ENCODE measurements at regions not wholly inside any gene's neighbourhood (a gene's known extent, or its start where the extent isn't known, plus 50 kb on each side); places are given as distances from the start of the nearest gene placed in this dataset.
A peak's percentile ranks its signal among the peaks of the same experiment; 100 is the strongest.

DNA sequence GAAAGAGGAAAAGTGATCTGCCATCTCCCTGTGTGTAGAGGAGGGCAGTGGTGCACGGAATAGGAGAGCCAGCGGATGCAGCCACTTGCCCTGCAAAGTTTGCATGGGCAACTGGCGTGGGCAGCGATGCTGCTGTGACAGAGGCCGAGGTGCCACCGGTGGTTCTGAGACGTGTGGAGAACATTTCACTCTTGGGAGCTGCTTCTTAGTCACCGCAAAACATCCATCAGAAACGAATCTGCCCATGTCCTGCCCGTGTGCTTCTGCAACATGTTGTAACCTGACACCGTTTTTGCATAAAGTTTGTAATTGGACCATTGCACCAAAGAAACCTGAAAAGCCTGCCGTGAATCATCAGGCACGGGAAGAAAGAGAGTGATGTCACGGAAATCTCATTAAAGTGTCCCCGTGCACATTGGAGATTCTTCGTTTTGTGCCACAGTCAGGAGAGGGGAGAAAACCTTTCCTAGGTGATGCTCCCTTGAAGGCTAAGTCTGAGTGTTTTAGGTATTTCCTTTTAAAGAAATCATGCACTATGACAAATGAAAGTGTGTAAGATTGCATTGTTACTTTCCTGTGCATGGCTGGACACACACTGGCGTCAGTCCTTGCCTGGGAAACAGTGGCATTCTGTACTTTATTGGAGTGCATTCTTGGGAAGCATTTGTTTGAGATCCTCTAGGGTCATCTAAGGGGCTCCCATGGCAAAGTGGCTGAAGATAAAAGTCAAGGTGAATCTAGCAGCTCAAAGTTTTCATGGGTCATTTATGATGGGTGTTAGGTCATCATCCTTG lies 302.6 kb downstream of the KLF6 start:
- 17 to 18% methylated on average over 6 to 17 of the region's 17 CpGs for WGBS, 2 donors (ENCODE audit: low coverage in 1 of 2)
- no peaks in the 10 kb centered on the region for H3K9me3 ChIP-seq
- in situ Hi-C loops (cut with MboI; ENCODE audit: low pct_ligation_motif_present in 1 of 4, low pct_unique_long_range_greater_than_20kb in 1 of 4, low sequenced_read_pairs in 3 of 4) = loop anchor here in 1 of 4 donors (10.0 kb wide), 1 partner anchor 292 kb away; no protein-coding TSS in a partner anchor
- intact Hi-C loops (cut with DNase I; ENCODE audit: low total_unique reads) = loop anchor here (10.0 kb wide), 1 partner anchor 292 kb away; no protein-coding TSS in a partner anchor
- DNase-seq = peak; percentile 65
- H3K4me3 ChIP-seq = no peak overlapping the region
- H3K27me3 ChIP-seq = no peaks in the 10 kb centered on the region
- H3K4me1 ChIP-seq = peaks cover 6 to 26% (median 16%) of the 10 kb centered on the region in 4 donors
- TF ChIP-seq POLR2AphosphoS5 (IDR thresholded peaks at IDR 0.05) (peak; percentile 75 to 88 (median 81)), EP300 (IDR thresholded peaks at IDR 0.05; ENCODE audit: low read depth) (peak; percentile 87), POLR2A (IDR thresholded peaks at IDR 0.05) (no peak)
- TF ChIP-seq, protein P1, sequence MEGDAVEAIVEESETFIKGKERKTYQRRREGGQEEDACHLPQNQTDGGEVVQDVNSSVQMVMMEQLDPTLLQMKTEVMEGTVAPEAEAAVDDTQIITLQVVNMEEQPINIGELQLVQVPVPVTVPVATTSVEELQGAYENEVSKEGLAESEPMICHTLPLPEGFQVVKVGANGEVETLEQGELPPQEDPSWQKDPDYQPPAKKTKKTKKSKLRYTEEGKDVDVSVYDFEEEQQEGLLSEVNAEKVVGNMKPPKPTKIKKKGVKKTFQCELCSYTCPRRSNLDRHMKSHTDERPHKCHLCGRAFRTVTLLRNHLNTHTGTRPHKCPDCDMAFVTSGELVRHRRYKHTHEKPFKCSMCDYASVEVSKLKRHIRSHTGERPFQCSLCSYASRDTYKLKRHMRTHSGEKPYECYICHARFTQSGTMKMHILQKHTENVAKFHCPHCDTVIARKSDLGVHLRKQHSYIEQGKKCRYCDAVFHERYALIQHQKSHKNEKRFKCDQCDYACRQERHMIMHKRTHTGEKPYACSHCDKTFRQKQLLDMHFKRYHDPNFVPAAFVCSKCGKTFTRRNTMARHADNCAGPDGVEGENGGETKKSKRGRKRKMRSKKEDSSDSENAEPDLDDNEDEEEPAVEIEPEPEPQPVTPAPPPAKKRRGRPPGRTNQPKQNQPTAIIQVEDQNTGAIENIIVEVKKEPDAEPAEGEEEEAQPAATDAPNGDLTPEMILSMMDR (IDR thresholded peaks at IDR 0.05) = no peak
- H3K36me3 ChIP-seq = no peaks in the 10 kb centered on the region
- peak overlapping the region; percentile 42 to 67 (median 63) for H3K27ac ChIP-seq

DNA sequence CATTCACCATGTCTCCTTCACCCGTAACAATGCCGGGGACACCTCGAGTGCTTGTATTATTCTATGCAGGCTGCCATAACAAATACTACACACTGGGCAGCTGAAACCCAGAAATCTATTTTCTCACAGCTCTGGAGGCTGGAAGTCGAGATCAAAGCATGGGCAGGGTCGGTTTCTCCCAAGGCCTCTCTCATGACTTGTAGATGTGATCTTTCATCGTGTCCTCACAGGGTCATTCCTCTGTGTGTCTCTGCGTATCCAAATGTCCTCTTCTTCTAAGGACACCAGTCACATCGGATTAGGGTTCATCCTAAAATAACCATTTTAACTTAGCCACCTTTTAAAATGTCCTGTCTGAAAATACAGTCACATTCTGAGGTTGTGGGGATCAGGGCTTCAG lies 303.5 kb downstream of the KLF6 start:
- in situ Hi-C loops (cut with MboI; ENCODE audit: low pct_ligation_motif_present in 1 of 4, low pct_unique_long_range_greater_than_20kb in 1 of 4, low sequenced_read_pairs in 3 of 4) (loop anchor here in 1 of 4 donors (10.0 kb wide), 1 partner anchor 293 kb away; no protein-coding TSS in a partner anchor), intact Hi-C loops (cut with DNase I; ENCODE audit: low total_unique reads) (loop anchor here (10.0 kb wide), 1 partner anchor 293 kb away; no protein-coding TSS in a partner anchor)
- Histone ChIP-seq H3K27ac (peak overlapping the region in 1 of 4 donors; percentile 66), H3K36me3 (no peaks in the 10 kb centered on the region), H3K4me1 (peaks cover 6 to 22% (median 16%) of the 10 kb centered on the region in 4 donors), H3K9me3 (no peaks in the 10 kb centered on the region), H3K4me3 (no peak overlapping the region), H3K27me3 (no peaks in the 10 kb centered on the region)
- TF ChIP-seq EP300 (IDR thresholded peaks at IDR 0.05; ENCODE audit: low read depth) (no peak), POLR2A (IDR thresholded peaks at IDR 0.05) (no peak), POLR2AphosphoS5 (IDR thresholded peaks at IDR 0.05) (no peak)
- TF ChIP-seq, protein P1 (IDR thresholded peaks at IDR 0.05) = no peak
- no peak for DNase-seq
- WGBS, 2 donors (ENCODE audit: low coverage in 1 of 2) = 90 to 94% methylated on average over 8 of the region's 8 CpGs

DNA sequence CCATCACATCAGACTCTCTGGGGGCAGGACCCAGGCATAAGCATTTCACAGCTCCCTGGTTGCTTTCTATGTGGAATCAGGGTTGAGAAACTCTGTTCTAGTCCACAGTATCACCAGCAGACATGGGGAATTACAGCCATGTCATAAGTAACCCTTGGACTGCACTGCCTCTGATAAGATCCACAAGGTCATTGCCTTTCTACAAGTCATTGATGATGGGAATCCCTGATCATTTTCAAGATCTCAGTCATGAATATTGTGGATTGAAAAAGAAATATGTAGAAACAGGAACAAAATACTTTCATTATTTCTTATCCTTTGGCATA lies 304.1 kb downstream of the KLF6 start:
- Histone ChIP-seq H3K36me3 (no peaks in the 10 kb centered on the region), H3K27me3 (no peaks in the 10 kb centered on the region), H3K4me1 (peaks cover 6 to 19% (median 15%) of the 10 kb centered on the region in 4 donors), H3K4me3 (no peak overlapping the region), H3K27ac (no peak overlapping the region), H3K9me3 (no peaks in the 10 kb centered on the region)
- TF ChIP-seq POLR2AphosphoS5 (IDR thresholded peaks at IDR 0.05) = no peak
- TF ChIP-seq POLR2A (IDR thresholded peaks at IDR 0.05) = no peak
- in situ Hi-C loops (cut with MboI; ENCODE audit: low pct_ligation_motif_present in 1 of 4, low pct_unique_long_range_greater_than_20kb in 1 of 4, low sequenced_read_pairs in 3 of 4) = loop anchor here in 1 of 4 donors (10.0 kb wide), 1 partner anchor 294 kb away; no protein-coding TSS in a partner anchor
- no peak for DNase-seq
- intact Hi-C loops (cut with DNase I; ENCODE audit: low total_unique reads) = loop anchor here (10.0 kb wide), 1 partner anchor 294 kb away; no protein-coding TSS in a partner anchor

DNA sequence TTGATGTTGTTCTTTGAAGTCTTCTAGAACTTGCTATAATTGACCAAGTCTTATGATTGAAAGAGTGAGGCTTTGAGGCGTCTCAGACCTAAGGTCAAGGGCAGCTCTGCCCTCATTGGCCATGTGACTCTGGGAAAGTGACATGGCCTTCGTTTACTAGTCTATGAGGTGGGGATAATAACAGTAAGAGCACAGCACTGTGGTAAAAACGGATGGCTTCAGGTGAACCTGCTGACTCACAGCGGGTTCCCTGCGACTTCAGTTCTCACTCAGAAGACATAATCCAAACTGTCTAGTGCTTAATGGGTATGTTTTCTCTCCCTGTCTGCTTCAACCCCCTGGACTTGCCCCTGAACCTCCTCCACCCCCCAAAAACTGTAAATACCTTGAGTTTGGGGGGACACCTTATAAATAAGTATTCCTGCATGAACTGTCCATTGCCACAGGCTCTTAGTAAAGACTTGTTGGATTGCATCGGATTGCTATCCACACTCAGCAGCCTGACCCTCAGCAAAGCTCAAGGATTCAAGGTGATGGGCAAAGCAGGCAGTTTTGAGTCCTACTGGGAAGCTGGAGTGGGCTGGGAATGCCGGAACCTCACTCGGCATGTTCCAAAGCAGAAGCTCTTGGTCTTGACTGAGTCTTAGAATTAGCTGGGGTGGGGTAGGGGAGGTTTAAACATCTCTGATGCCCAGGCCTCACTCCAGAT lies 304.6 kb downstream of the KLF6 start:
- intact Hi-C loops (cut with DNase I; ENCODE audit: low total_unique reads) = loop anchor here (10.0 kb wide), 1 partner anchor 294 kb away; no protein-coding TSS in a partner anchor
- H3K36me3 ChIP-seq = no peaks in the 10 kb centered on the region
- no peak for DNase-seq

More for the DNA sequence above, 304.6 kb downstream of the KLF6 start:
- in situ Hi-C loops (cut with MboI; ENCODE audit: low pct_ligation_motif_present in 1 of 4, low pct_unique_long_range_greater_than_20kb in 1 of 4, low sequenced_read_pairs in 3 of 4) = loop anchor here in 1 of 4 donors (10.0 kb wide), 1 partner anchor 294 kb away; no protein-coding TSS in a partner anchor
- Histone ChIP-seq H3K4me3 (no peak overlapping the region), H3K27ac (no peak overlapping the region), H3K9me3 (no peaks in the 10 kb centered on the region), H3K27me3 (no peaks in the 10 kb centered on the region), H3K4me1 (peaks cover 6 to 19% (median 15%) of the 10 kb centered on the region in 4 donors)
- 87 to 100% methylated on average over 1 to 8 of the region's 8 CpGs for WGBS, 2 donors (ENCODE audit: low coverage in 1 of 2)
- no peak for TF ChIP-seq EP300 (IDR thresholded peaks at IDR 0.05; ENCODE audit: low read depth)

Data from transverse colon (tissue), 4 donors.